ENCODE measurements at regions not wholly inside any gene's neighbourhood (a gene's known extent, or its start where the extent isn't known, plus 50 kb on each side); places are given as distances from the start of the nearest gene placed in this dataset.

GRCh38 chr5:53191548-53192165, 82.1 kb upstream of the MOCS2 start:
- no peak for TF ChIP-seq CTCF (IDR thresholded peaks at IDR 0.05 in 4 of 5, conservative IDR thresholded peaks at IDR 0.05 in 1 of 5)
- no peak for TF ChIP-seq POLR2A (IDR thresholded peaks at IDR 0.05)

All from gastrocnemius medialis (tissue), 4 donors.